GM19023 (cell line): ENCODE measurements at regions not wholly inside any gene's neighbourhood (a gene's known extent, or its start where the extent isn't known, plus 50 kb on each side); places are given as distances from the start of the nearest gene placed in this dataset.

Experiments
- ATAC-seq: cut with Tn5 transposase; IDR thresholded peaks from one replicate; pipeline ENCODE4 v1.9.1; 2021; ENCODE audit warnings: mild to moderate bottlenecking, moderate library complexity; ENCODE audit not compliant: unreplicated experiment

DNA sequence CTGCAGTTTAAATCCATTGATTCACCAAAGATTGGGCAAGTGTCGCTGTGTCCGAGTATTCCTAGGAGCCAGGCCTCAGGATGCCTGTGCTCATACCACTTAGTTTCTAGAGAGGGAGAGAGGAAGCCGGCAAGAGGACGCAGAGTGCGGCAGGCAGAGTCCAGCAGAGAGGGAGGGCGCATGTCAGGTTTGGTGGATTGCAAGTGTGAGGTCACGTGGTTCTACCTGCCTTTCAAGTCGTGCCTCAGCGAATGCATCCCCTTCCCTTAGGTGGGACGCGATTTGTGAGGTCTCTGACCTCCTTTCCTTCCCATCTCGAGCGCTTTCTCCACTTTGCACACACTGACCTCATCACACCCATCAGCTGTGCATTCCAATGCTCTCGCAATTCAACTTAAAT lies 188.1 kb downstream of the TMEM18 start:
- no peak for ATAC-seq

- ATAC-seq: no peak
These were observed 189.8 kb downstream of the TMEM18 start for GRCh38 chr2:487186-488079.

DNA sequence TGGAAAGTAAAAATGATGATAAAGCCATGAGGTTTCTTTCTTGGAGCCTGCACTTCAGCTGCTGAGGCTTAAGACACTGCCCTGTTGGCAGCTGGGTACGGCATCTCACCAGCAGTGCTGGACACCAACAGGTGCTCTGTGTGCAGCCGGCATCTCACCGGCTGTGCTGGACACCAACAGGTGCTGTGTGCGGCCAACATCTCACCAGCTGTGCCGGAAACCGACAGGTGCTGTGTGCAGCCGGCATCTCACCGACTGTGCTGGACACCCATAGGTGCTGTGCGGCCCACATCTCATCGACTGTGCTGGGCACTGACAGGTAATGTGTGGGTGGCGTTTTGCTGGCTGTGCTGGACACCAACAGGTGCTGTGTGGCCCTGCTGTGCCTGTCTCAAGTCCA lies 190.8 kb downstream of the TMEM18 start:
- no peak for ATAC-seq

GRCh38 chr2:481388-481787 lies 193.5 kb upstream of the ALKAL2 start:
- ATAC-seq: no peak

DNA sequence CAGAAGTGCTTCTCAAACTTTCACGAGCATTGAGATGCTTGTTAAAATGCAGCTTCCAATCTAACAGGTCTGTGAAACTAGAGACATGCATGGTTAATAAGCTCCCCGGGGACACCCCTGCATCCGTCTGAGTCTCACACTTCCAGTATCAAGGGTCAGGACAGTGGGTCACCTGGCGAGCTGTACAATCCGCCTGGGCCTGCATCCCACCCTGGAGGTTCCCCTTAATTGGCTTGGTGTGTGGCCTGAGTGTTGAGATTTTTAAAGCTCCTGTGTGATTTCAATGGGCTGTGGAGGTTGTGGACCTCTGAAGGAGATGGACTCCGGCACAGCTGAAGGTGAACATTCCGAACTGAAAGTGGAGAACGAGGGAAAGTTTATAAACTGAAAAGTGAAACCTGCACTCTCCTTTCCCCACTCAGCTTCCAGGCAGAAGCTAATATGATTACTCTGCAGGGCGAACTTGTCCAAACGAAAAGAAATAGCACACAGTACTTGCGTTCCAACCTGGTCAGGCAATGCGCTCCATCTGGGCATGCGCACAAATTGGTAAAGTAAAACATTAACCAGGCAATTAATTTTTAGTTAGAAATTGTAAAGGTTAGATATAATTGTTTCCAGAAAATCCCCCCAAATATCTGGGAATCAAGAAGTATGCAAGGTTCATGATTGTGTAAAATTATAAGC lies 191.7 kb upstream of the ALKAL2 start:
- ATAC-seq: no peak

DNA sequence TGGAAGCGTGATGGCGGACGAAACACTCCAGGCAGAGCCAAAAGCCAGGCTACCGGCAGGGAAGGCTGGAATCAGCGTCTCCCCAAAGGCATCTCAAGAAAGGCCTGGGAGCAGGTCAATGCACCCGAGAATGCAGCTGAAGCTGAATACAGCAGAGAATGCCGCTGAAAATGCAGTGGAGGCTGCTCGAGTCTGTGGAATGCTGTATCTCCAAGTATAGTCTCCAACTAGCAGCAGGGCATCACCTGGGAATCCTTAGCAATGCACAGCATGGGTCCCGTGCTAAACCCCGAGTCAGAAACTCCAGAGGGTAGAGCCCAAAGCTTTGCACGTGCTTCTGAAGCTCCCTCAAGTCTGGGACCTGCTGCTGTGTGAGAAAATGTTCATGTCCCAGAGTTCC lies 191.1 kb upstream of the ALKAL2 start:
- ATAC-seq: no peak

- ATAC-seq: no peak
These were observed 183.7 kb upstream of the ALKAL2 start for GRCh38 chr2:471560-471959.

DNA sequence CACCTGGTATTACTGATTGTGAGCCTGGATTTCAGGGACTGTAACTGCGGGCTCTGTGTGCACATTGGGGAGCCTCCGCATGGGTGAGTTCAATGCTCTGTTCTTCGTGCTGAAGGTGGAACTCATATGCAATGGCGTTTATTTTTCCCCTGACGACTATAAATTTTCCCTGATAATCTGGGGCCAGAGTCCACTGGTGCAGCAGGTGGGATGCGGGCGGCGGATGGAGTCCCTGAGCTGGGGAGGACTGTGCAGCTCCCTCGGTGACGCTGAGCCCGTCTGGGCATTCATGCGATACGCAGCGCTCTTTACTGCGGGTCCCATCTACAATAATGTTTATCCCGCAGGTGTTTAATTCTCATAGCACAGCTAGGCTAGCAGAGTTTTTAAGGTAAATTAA lies 181.6 kb upstream of the ALKAL2 start:
- no peak for ATAC-seq

GRCh38 chr2:468648-469336 lies 180.9 kb upstream of the ALKAL2 start:
- ATAC-seq: no peak

DNA sequence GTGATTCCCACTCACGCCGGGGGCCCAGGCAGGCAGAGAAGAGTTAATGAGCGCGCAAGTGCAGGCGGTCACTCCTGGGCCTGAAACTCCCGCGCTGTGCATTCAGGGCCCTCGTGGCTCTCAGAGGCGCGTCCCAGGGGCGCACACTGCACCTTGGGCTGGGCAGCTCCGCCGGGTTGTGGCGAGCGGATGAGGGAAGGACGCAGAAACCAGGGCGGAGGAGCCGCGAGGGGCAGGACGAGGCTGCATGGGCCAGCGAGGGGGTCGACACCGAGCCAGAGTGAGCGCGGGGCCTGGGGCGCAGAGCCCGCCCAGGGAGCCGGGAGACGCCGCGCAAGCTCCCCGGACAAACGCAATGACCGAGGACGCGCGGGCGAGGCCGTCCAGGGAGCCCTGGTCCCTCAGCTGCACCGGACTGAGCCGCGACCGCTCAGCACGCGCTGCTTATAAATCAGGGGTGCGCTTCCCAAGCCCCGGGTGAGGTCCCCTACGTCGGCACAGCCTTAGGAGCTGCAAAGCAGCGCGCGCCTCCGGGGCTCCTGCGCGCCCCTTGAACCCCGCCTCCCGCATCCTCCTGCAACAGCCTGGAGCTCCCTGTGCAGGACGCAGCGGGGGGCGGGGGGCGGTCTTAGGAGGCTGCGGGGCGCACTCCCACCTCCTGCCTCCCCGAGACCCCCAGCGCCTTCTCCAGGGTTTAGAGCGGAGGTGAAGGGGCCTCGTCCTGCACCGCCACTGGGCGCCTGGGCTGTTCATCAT lies 180.2 kb upstream of the ALKAL2 start:
- no peak for ATAC-seq

DNA sequence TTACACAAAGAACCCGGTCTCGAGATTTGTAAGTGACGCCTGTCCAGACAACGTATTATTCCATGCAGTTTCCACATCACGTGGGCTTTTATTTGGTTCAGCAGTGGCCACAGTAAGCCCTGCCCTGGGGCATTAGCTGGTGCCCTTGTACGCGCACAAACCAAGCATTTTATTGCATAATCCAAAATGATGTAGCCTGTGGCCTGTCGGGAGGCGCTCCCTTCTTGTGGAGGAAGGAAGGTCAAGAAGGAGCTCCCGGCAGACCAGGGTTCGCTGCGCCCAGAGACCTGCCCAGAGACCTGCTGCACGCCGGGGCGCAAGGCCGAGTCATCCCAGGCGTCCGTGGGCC lies 179.6 kb upstream of the ALKAL2 start:
- ATAC-seq: no peak

- ATAC-seq: no peak
These were observed 179.2 kb upstream of the ALKAL2 start for GRCh38 chr2:467101-467500.

GRCh38 chr2:464562-465309 lies 176.8 kb upstream of the ALKAL2 start:
- no peak for ATAC-seq

DNA sequence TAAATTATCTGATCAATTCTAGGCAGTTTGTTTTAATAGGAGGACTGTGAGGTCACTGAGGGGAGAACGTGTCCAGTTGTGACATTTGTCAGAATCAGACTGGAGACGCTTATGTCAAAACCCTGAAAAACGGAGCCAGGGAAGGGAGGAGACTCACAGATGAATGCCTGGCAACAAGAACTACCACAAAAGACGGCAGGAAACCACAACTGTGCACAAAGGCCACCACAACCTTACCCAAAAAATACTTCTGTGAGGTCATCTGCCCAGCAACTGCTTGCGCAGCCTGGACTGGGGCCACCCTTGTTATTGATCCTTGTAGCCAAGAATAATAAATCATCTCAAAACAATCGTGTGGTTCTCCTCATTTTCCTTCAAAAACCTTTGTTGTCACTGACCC lies 173.0 kb upstream of the ALKAL2 start:
- peak; percentile 69 for ATAC-seq

GRCh38 chr2:459931-460330 lies 172.0 kb upstream of the ALKAL2 start:
- no peak for ATAC-seq

GRCh38 chr2:458425-458815 lies 170.5 kb upstream of the ALKAL2 start:
- no peak for ATAC-seq

GRCh38 chr2:457792-458424 lies 170.0 kb upstream of the ALKAL2 start:
- ATAC-seq: no peak

GRCh38 chr2:457262-457661 lies 169.4 kb upstream of the ALKAL2 start:
- no peak for ATAC-seq

- ATAC-seq: no peak
These were observed 168.0 kb upstream of the ALKAL2 start for GRCh38 chr2:455913-456312.
